BJ (cell line): ENCODE measurements at regions not wholly inside any gene's neighbourhood (a gene's known extent, or its start where the extent isn't known, plus 50 kb on each side); places are given as distances from the start of the nearest gene placed in this dataset.

Experiments used
- CTCF ChIA-PET: fragments of 350-600 bp; formaldehyde crosslinking; extraction: SDS; loops from one replicate; lab custom pipeline; 2021; ENCODE audit warnings: antibody characterized with exemption, inconsistent platforms; lab: Yijun Ruan, JAX
- POLR2A ChIA-PET: fragments of 300-600 bp; sonication (Branson Sonifier 250); formaldehyde crosslinking; extraction: SDS; loops from one replicate; lab custom pipeline; 2021; ENCODE audit warnings: antibody characterized with exemption; lab: Charles Lee
- DNase-seq: peaks from one replicate; pipeline ENCODE4 v3.0.0-alpha.2; 2011; ENCODE audit warnings: low read depth
- H3K27me3 ChIP-seq: 2 replicates; pipeline ENCODE4 v1.6.0; 2011; ENCODE audit warnings: low read length; ENCODE audit not compliant: control insufficient read depth, insufficient read depth
- H3K36me3 ChIP-seq: 2 replicates; pipeline ENCODE4 v1.5.1; 2011; ENCODE audit warnings: low read length; ENCODE audit not compliant: control insufficient read depth, insufficient read depth
- H3K4me3 ChIP-seq: 2 replicates; pipeline ENCODE4 v1.5.1; 2011; ENCODE audit warnings: low read depth, mild to moderate bottlenecking, control low read depth, low read length
- TF ChIP-seq, protein P1 (sequence below): IDR thresholded peaks from 2 replicates; pipeline ENCODE4 v1.5.1; 2011; ENCODE audit warnings: low read depth, mild to moderate bottlenecking, control low read depth, inconsistent platforms, low read length, moderate library complexity; ENCODE audit not compliant: insufficient read depth

DNA sequence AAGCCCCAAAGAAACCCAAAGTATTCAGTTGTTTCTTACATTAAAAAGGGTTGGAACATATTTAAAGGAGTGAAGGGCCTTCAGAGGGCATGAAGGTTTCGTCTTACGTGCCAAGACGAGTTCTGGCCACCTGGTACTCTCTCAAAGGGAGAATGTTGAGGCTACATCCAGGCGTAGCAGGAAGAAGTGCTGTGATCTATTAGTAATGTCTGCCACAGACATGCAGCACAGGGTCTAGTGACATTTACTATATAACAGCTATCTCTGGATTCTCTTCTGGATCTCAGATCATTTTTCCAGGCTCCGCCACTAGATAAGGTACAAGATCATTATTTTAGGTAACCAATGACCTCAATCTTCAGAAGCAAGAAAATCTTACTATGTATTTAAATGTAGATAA lies 76.5 kb upstream of the ARID5B start:
- no peaks in the 10 kb centered on the region for H3K36me3 ChIP-seq
- no peaks in the 10 kb centered on the region for H3K27me3 ChIP-seq
- TF ChIP-seq, protein P1, sequence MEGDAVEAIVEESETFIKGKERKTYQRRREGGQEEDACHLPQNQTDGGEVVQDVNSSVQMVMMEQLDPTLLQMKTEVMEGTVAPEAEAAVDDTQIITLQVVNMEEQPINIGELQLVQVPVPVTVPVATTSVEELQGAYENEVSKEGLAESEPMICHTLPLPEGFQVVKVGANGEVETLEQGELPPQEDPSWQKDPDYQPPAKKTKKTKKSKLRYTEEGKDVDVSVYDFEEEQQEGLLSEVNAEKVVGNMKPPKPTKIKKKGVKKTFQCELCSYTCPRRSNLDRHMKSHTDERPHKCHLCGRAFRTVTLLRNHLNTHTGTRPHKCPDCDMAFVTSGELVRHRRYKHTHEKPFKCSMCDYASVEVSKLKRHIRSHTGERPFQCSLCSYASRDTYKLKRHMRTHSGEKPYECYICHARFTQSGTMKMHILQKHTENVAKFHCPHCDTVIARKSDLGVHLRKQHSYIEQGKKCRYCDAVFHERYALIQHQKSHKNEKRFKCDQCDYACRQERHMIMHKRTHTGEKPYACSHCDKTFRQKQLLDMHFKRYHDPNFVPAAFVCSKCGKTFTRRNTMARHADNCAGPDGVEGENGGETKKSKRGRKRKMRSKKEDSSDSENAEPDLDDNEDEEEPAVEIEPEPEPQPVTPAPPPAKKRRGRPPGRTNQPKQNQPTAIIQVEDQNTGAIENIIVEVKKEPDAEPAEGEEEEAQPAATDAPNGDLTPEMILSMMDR = no peak
- CTCF ChIA-PET = interaction anchor here (1.6 kb wide), 1 partner anchor 74 kb away, joined by 5 read pairs; no protein-coding TSS in a partner anchor
- POLR2A ChIA-PET = no interaction called here
- DNase-seq = no peak
- H3K4me3 ChIP-seq = no peak overlapping the region

DNA sequence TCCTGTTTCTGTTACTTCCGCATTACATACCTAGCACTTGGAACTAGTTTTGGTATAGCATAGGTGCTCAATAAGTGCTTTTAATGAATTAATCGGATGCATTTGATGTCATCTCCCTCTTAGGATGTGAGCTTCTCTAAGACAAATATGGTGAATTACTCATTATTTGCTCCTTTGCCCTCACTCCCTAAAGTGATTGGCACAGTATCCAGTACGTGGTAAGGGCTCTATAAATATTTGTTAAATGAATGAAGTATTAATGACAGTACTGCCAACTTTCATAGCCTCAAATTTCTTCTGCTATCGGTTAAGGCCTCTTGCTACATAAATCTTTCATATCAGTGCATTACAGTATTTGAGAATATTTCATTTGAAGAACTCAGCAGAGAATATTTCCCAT lies 75.9 kb upstream of the ARID5B start:
- POLR2A ChIA-PET = no interaction called here
- Histone ChIP-seq H3K4me3 (no peak overlapping the region), H3K36me3 (no peaks in the 10 kb centered on the region), H3K27me3 (no peaks in the 10 kb centered on the region)
- TF ChIP-seq, protein P1 = no peak
- no peak for DNase-seq
- CTCF ChIA-PET = interaction anchor here (1.6 kb wide), 1 partner anchor 74 kb away, joined by 5 read pairs; no protein-coding TSS in a partner anchor

DNA sequence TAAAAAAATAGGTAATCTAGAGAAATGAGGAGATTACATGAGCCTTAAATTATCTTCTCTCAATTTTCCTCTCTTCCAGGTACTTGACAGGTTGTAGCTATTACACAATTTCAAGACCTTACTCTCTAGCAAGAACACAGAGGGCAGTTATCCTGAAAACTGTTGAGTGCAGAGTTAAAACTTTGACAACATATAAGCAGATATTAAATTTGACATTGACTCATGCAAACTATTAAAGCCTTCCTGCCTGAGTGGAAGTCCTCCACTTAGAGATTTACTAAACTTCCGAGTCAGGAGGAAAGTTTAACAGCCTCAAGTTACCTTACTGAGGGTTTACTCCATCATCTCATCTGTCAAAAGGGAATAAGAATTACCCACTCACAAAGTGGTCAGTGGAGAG lies 73.5 kb upstream of the ARID5B start:
- ChIA-PET CTCF (interaction anchor here (0.6 kb wide), 1 partner anchor 242 kb away, joined by 4 read pairs; no protein-coding TSS in a partner anchor), POLR2A (no interaction called here)

DNA sequence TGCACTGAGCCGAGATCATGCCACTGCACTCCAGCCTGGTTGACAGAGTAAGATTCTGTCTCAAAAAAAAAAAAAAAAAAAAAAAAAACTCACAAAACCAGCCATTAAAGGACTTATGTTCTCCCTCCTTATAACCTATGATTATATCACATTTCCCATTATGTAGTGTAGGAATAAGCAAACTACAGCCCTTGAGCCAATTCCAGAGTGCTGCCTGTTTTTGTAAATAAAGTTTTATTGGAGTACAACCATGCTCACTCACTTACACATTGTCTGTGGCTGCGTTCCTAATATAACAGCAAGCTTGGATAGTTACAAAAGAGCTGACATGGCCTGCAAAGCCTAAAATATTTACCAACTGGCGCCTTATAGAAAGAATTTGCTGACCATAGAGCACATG lies 72.7 kb upstream of the ARID5B start:
- no peak for DNase-seq
- Histone ChIP-seq H3K4me3 (no peak overlapping the region), H3K36me3 (no peaks in the 10 kb centered on the region), H3K27me3 (no peaks in the 10 kb centered on the region)
- ChIA-PET POLR2A (no interaction called here), CTCF (no interaction called here)
- TF ChIP-seq, protein P1 = no peak

More for the DNA sequence above, 73.5 kb upstream of the ARID5B start:
- no peaks in the 10 kb centered on the region for H3K36me3 ChIP-seq
- no peak for DNase-seq
- H3K4me3 ChIP-seq = no peak overlapping the region
- H3K27me3 ChIP-seq = no peaks in the 10 kb centered on the region
- TF ChIP-seq, protein P1 = no peak

DNA sequence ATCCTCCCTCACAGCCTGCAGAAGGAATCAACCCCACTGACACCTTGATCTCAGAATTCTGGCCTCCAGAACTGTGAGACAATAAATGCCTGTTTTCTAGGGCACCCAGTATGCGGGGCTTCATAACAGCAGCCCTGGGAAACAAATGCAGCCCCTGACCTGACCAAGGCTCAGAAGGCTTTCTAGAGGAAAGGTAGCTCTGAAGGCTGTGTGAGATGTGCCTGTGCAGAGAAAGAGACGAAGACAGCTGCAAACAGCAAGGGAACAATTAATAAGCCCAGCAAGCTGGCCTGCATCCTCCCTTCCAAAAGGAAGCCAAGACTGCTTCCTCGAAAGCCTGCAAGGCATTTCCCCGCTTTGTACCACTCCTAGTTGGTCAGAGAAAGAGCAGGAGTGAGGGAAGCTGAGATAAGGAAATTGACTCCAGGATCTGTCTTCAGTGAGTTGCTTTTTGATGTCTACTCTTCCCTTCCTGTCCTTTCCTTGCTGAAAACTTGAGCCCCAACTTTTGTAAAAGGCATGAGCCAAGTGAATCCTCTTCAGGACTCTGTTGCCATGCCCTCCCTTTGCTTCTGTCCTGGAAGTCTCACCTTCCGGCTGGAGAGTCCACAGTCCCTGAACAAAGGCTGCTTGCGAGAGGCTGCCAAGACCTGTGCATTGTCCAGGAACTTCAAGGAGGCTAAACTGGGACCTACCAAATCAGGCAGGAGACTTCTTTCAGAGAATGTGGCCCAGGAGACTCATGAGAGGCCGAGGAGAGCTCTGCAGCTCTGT lies 71.2 kb upstream of the ARID5B start:
- TF ChIP-seq, protein P1 = no peak
- Histone ChIP-seq H3K27me3 (no peaks in the 10 kb centered on the region), H3K36me3 (no peaks in the 10 kb centered on the region), H3K4me3 (no peak overlapping the region)
- POLR2A ChIA-PET = no interaction called here
- no peak for DNase-seq
- CTCF ChIA-PET = interaction anchor here (0.7 to 1.9 kb wide), 2 partner anchors 78 to 175 kb away, joined by 3 to 5 read pairs; no protein-coding TSS in a partner anchor
